Endothelial cell of umbilical vein (primary cell): ENCODE measurements at regions not wholly inside any gene's neighbourhood (a gene's known extent, or its start where the extent isn't known, plus 50 kb on each side); places are given as distances from the start of the nearest gene placed in this dataset.

Experiments used
- EZH2 ChIP-seq: IDR thresholded peaks from 2 replicates; pipeline ENCODE4 v1.6.1; 2012; ENCODE audit warnings: borderline replicate concordance, low read depth, mild to moderate bottlenecking, moderate library complexity, low read length, inconsistent platforms; ENCODE audit not compliant: severe bottlenecking
- FOS ChIP-seq: IDR thresholded peaks from 2 replicates; pipeline ENCODE4 v1.6.1; 2011; ENCODE audit warnings: mild to moderate bottlenecking, low read length, moderate library complexity, borderline replicate concordance; ENCODE audit not compliant: insufficient read depth
- JUN ChIP-seq: IDR thresholded peaks from 2 replicates; pipeline ENCODE4 v1.6.1; 2011; ENCODE audit warnings: borderline replicate concordance, low read depth; ENCODE audit not compliant: insufficient read length, insufficient read depth
- MYC ChIP-seq: IDR thresholded peaks from one replicate; pipeline ENCODE4 v1.6.1; 2011; ENCODE audit warnings: mild to moderate bottlenecking, low read depth, low read length
- POLR2A ChIP-seq: IDR thresholded peaks from 2 replicates; pipeline ENCODE4 v1.6.1; 2012; ENCODE audit warnings: low read depth, mild to moderate bottlenecking, control low read depth, low read length
- POLR2AphosphoS5 ChIP-seq: IDR thresholded peaks from 2 replicates; pipeline ENCODE4 v1.6.1; 2012; ENCODE audit warnings: low read depth, mild to moderate bottlenecking, control low read depth, low read length, moderate library complexity; ENCODE audit not compliant: insufficient read depth
- TF ChIP-seq, protein P1 (sequence below), 2 donors: IDR thresholded peaks; 1 replicate in 1 of 2; 2 replicates in 1 of 2; pipeline ENCODE4 v1.5.1; 2011; ENCODE audit warnings: low read length in 2 of 2, mild to moderate bottlenecking in 2 of 2, moderate library complexity in 2 of 2, control low read depth in 1 of 2, inconsistent platforms in 1 of 2, low read depth in 1 of 2; ENCODE audit not compliant: insufficient read depth in 1 of 2; ENCODE audit errors: extremely low read depth in 1 of 2
- TF ChIP-seq, protein P2 (sequence below): IDR thresholded peaks from 2 replicates; pipeline ENCODE4 v1.6.1; 2011; ENCODE audit not compliant: insufficient read depth, insufficient read length

DNA sequence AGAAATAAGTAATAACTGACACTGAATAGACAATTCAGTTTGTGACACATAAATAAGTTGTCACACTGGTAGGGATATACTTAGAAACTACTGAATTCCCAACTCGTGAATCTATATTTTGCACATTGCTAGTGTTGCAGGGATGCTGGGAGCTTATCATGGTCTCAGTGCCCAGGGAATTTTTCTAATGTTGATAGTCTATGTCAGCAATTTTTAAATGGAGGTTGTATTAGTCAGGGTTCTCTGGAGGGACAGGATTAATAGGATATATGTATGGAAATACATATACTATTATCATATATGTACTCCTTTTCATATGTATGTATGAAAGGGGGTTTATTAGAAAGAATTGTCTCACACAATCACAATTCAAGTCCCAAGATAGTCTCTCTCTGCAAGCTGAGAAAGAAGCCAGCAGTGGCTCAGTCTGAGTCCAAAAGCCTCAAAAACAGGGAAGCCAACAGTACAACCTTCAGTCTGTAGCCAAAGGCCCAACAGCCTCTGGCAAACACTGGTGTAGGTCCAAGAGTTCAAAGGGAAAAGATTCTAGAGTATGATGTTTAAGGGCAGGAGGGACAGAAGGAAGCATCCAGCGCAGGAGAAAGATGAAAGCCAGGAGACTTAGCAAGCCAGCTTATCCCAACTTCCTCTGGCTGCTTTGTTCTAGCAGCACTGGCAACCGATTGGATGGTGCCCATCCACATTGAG lies 980.9 kb upstream of the GJE1 start:
- TF ChIP-seq, protein P1, sequence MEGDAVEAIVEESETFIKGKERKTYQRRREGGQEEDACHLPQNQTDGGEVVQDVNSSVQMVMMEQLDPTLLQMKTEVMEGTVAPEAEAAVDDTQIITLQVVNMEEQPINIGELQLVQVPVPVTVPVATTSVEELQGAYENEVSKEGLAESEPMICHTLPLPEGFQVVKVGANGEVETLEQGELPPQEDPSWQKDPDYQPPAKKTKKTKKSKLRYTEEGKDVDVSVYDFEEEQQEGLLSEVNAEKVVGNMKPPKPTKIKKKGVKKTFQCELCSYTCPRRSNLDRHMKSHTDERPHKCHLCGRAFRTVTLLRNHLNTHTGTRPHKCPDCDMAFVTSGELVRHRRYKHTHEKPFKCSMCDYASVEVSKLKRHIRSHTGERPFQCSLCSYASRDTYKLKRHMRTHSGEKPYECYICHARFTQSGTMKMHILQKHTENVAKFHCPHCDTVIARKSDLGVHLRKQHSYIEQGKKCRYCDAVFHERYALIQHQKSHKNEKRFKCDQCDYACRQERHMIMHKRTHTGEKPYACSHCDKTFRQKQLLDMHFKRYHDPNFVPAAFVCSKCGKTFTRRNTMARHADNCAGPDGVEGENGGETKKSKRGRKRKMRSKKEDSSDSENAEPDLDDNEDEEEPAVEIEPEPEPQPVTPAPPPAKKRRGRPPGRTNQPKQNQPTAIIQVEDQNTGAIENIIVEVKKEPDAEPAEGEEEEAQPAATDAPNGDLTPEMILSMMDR (IDR thresholded peaks at IDR 0.05; ENCODE audit: extremely low read depth in 1 of 2, insufficient read depth in 1 of 2, low read depth in 1 of 2, low read length in 2 of 2), result no peak
- TF ChIP-seq EZH2, result no peak
- TF ChIP-seq, protein P2, sequence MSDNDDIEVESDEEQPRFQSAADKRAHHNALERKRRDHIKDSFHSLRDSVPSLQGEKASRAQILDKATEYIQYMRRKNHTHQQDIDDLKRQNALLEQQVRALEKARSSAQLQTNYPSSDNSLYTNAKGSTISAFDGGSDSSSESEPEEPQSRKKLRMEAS, result no peak
- no peak for TF ChIP-seq POLR2A
- no peak for TF ChIP-seq POLR2AphosphoS5
- no peak for TF ChIP-seq JUN
- no peak for TF ChIP-seq MYC
- TF ChIP-seq FOS, result no peak
